Activated CD4-positive, alpha-beta T cell treated with anti-CD3 and anti-CD28 coated beads for 48 hours (primary cell): ENCODE measurements at regions not wholly inside any gene's neighbourhood (a gene's known extent, or its start where the extent isn't known, plus 50 kb on each side); places are given as distances from the start of the nearest gene placed in this dataset.

ENCODE experiments used
- DNase-seq: peaks from one replicate; pipeline ENCODE4 v3.0.0-alpha.2; 2020

DNA sequence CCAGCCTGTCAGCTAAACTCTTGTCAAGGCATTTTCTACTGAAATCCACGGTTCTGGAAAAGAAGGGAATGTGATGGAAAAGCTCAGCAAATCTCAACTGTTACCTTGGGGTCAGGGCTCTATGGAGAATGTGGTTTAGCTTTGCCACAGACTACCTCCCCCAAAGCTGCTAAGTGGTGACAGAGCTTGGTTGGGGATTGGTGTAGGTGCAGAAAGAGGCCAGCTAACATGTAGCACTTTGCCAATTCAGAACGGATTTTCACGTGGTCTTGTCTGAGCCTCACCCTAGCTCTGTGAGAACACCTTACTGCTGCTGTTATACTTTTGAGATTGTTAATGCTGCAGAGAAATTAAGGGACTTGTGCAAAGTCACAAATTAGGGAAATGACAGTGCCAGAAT lies 331.1 kb downstream of the RND3 start:
- DNase-seq = no peak

GRCh38 chr2:150154308-150154797 lies 333.1 kb downstream of the RND3 start:
- DNase-seq = no peak

DNA sequence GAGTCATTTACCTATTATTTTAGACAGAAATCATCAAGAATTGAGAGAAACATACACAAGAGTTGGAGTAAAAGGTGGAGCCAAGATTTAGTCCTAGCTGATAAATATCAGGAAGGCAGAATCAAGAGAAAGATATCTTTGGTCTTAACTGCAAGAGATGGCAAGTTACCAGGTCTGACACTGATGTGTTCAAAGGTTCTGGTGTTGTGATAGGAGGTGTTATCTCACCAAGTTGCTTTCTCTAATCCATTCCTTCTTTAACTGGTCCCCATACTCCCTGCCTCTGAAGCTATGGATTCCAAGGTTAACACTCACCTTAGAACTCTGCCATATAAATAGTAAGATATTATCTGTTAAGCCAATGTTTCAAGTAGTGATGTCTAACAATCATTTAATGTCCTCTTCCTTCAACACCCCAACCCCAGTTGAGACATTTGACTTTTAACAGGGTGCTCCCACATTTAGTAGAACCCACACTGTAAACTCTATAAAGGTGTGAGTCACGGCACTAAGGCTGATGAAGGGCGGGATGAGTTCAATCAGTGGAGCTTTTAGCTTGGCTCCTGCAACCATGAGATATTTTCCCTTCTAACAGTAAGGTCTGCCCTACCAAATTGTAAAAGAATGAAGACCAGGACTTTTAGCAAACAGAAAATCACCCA lies 333.7 kb downstream of the RND3 start:
- DNase-seq = no peak

DNA sequence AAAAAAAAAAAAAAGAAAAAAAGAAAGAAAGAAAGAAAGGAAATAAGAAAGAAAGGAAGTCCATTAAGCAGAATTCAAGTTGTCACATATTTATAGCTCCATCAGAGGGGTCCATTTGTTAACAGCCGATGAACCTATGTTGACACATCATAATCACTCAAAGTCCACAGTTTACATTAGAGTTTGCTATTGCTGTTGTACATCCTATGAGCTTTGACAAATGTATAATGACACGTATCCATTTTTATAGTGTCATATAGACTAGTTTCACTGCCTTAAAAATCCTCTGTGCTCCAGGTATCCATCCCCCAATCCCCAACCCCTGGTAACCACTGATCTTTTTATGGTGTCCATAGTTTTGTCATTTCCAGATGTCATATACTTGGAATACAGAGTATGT lies 335.2 kb downstream of the RND3 start:
- no peak for DNase-seq

DNA sequence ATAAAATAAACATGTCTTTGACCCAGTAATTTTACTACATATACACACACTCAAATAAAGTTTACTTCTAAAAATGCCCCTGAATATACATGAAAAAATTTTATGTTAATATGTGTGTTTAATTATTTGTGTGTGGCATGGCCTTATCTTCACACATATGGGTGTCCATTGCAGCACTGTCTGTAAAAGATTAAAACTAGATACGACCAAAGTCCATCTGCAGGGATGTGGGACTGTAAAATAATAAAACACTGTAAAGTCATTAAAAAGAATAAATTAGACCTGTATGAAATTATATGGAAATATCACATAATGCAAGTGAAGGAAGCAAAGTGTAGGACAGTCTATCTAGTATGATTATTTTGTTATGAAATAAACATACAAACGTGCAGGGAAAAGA lies 337.3 kb downstream of the RND3 start:
- no peak for DNase-seq

DNA sequence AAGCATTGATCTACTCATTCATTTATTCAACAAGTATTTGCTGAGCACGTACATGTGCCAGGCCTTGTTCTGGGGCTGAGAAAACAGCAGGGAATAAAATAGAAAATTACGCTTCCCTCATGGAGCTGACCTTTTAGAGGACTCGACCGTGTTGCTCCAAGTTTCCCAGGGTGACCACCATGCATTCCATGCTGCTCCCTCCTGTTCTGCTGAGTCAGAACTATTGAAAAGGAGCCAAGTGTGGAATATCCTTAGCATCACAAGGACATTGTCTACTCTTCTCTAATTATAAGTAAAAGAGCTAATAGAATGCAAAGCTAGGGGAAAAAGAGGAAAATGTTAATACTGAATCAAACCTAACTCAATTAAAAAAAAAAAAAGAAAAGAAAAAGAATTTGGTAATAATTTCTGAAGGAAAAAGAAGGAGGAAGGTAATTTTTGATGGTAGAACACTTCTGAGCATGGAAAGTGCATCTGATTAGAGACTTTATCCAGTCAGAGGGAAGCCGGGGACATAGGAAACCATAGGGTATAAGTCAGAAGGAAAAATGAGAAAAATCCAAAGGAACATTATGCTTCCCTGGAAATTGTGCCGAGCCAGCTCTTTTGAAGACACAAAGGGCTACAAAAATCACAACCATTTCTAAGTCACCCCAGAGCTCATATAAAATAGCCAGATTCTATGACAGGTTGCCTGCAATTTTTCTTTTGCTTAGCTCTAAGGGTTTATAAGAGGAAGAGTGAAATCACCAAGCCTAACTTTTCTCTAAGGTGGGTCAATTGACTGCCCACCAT lies 339.4 kb downstream of the RND3 start:
- DNase-seq = no peak

DNA sequence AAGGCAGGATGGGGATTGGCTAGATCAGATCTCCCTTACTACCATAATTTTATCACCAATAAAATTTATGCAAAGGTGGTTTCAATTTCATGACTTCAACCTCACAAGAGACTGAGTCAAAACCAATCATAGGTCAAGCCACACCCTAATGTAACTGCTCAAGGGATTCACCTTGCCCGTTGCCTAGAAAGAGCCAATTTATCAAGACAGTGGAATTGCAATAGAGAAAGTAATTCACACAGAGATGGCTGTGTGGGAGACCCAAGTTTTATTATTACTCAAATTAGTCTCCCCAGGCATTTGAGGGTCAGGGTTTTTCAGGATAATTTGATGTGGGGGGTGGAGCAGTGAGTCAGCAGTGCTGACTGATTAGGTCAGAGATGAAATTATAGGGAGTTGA lies 340.6 kb downstream of the RND3 start:
- no peak for DNase-seq

DNA sequence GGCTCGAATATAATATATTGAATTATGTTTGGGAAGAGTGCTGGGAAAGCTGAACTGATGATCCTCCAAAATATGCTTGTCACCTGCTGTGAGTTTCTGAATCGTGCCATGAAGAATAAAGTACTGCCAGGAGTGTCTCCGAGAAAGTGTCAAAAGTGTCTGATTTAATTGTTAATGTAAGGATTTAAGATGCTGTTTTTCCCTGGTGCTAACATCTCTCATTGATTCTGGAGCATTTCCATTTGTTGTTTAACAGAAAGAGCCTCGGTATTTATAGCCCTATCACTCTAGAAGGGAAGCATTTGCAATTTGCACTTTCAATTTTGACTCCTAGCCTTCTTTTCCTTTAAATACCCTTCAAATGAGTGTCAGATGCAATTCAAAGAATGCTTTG lies 342.2 kb downstream of the RND3 start:
- no peak for DNase-seq

DNA sequence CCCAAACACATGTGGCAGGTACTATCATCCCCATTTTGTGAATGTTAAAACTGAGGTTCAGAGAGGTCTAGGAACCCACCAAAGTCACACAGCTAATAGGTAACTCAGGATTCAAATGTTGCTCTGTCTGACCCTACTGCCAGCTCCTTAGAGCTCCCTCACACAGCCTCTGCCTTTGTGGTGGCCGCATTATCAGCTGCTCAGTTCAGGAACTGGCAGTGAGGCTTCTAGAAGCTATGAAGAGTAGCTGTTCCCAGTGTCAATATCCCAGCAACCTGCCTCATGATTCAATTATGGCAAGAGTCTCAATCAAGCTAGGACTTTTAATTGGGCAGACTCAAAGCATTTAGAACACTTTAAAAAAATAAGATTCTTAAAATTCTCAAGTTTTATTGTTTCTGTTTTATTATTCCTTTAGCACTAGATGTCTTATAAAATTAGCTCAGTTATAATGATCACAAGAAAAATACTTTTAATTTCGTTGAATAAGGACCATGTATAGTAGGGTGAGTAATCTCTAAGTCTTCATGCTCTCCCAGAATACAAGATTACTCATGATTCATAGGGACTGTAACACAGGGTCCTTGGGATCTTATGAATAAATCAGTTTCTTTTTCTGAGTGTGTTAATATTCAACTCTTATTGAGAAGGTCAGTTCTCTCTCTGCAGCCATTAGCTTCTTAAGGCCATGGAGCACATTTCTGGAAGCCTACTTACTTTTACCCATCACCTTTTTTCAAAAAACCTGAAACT lies 342.7 kb downstream of the RND3 start:
- no peak for DNase-seq

- DNase-seq = no peak
Observed at GRCh38 chr2:150143087-150143536, 344.4 kb downstream of the RND3 start.

GRCh38 chr2:150142561-150142960 lies 344.9 kb downstream of the RND3 start:
- no peak for DNase-seq

- no peak for DNase-seq
Observed at GRCh38 chr2:150141226-150142001, 346.1 kb downstream of the RND3 start.

DNA sequence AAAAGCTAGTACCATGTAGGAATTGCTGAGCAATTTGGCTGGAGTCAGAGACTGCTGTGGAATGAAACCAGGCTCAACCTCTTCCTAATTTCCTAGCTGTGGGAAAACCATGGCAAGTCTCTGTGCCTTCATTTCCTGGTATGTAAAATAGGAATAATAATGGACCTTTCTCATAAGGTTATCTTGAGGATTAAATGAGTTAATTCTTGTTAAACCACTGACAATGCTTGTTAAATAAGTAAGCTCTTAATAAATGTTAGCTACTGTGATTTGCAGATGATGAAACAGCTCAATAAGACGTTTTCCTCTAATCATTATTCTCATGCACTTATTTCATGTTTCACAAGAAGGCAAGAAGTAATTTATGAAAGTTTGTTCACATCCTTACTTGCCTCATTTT lies 346.7 kb downstream of the RND3 start:
- no peak for DNase-seq

- no peak for DNase-seq
Observed at GRCh38 chr2:150138587-150138986, 348.9 kb downstream of the RND3 start.

- no peak for DNase-seq
Observed at GRCh38 chr2:150137338-150138069, 350.0 kb downstream of the RND3 start.

DNA sequence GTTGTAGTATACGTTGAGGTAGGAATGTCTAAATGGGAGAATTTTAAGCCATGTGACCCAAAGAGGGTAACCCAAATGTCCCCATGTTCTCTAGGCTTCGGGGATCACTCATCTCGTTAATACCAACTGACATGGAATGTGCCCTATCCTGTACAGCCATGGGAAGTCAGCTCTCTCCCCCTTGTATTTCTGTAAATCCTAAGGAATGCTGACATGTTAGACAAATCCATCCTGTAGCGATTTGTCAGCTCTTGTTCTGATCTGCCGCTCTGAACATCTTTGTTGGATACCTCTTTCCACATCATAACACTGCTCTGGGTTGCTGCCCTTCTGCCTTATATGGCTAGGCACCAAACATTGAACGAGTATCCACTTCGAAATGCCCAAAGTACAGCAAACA lies 350.6 kb downstream of the RND3 start:
- no peak for DNase-seq

- no peak for DNase-seq
Observed at GRCh38 chr2:150136401-150136800, 351.1 kb downstream of the RND3 start.

- no peak for DNase-seq
Observed at GRCh38 chr2:150135223-150135883, 352.1 kb downstream of the RND3 start.

DNA sequence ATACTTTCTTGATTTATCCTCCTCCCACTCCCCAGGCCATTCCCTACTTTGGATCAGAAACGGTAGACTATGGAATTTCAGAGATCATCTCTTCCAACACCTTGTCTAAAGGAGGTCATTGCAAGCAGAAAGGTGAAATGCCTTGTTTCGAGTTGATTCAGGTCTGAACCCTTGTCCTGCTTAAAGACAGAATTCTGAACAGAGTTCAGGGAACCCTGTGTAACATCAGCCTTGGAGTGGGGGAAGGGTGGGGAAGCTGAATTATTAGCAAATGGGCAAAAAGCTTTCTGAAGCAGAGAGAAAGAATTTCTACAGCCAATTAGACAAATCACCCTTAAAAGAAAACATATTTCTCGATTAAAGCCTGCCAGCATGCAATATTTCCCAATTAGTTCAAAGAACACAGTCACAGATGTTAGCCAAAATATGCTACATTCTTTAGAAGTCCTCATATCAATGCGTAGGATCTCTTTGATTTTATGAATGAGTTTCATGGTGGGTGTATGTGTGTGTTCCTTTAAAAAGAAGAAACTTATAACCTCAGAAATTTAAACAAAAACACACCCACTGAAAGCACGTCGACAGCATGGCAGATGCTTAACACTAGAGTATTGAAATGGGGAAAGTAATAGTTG lies 353.1 kb downstream of the RND3 start:
- DNase-seq = no peak

GRCh38 chr2:150133623-150134022 lies 353.8 kb downstream of the RND3 start:
- DNase-seq = peak; percentile 6
